ENCODE measurements at regions not wholly inside any gene's neighbourhood (a gene's known extent, or its start where the extent isn't known, plus 50 kb on each side); places are given as distances from the start of the nearest gene placed in this dataset.

- H3K4me3 ChIP-seq (replicated peaks in 1 of 2; ENCODE audit: low read depth in 2 of 2, low read length in 2 of 2), result no peak overlapping the region
- DNase-seq (ENCODE audit: low read depth in 2 of 2), result no peak
- TF ChIP-seq, protein P1, sequence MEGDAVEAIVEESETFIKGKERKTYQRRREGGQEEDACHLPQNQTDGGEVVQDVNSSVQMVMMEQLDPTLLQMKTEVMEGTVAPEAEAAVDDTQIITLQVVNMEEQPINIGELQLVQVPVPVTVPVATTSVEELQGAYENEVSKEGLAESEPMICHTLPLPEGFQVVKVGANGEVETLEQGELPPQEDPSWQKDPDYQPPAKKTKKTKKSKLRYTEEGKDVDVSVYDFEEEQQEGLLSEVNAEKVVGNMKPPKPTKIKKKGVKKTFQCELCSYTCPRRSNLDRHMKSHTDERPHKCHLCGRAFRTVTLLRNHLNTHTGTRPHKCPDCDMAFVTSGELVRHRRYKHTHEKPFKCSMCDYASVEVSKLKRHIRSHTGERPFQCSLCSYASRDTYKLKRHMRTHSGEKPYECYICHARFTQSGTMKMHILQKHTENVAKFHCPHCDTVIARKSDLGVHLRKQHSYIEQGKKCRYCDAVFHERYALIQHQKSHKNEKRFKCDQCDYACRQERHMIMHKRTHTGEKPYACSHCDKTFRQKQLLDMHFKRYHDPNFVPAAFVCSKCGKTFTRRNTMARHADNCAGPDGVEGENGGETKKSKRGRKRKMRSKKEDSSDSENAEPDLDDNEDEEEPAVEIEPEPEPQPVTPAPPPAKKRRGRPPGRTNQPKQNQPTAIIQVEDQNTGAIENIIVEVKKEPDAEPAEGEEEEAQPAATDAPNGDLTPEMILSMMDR (IDR thresholded peaks at IDR 0.05; ENCODE audit: low read depth, low read length), result no peak
Measured at GRCh38 chr2:40824278-40824677, 372.4 kb upstream of the SLC8A1 start.

DNA sequence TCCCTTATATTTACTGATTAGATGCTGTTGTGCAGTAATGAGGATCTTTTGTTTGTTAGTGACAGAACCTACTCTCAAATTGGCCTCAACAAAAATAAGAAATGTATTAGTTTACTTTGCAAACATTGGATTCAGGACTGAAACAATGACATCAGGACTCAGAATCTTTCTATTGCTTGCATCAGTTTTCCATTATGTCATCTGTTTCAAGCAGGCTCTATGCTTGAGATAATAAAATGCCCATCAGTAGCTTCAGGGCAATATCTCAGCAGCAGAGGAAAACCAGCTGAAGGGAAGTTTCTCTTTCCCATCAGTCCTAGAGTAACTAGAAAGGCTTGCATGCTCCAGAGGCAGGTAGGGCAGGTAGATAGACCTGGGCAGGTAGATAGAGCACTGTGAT lies 375.5 kb upstream of the SLC8A1 start:
- H3K4me3 ChIP-seq (replicated peaks in 1 of 2; ENCODE audit: low read depth in 2 of 2, low read length in 2 of 2), result no peak overlapping the region
- no peak for DNase-seq (ENCODE audit: low read depth in 2 of 2)
- TF ChIP-seq, protein P1 (IDR thresholded peaks at IDR 0.05; ENCODE audit: low read depth, low read length), result no peak

DNA sequence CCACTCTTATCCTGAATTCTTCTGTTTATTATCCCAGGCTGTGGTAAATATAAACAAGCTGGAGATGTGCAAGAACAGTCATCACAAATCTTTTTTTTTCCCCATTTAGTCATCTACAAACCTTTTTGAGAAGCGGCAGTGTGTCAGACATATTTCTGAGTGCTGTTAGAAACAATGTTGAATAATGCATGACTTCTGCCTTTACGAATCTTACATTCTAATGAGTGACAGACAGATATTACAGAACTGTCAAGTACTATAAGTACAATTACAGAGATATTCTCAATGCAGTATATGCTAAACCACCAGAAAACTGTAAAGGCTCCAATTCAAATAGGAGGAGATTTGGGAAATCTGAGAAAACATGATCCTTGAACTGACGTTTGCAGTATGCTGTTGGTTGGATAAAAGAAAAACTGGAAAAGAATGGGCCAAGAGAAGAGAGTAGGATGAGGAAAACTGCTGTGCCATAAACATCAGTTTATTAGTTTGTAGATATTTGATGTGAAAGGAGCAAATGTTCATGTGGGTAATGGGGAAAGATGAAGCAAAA lies 379.5 kb upstream of the SLC8A1 start:
- H3K4me3 ChIP-seq (replicated peaks in 1 of 2; ENCODE audit: low read depth in 2 of 2, low read length in 2 of 2), result no peak overlapping the region
- no peak for DNase-seq (ENCODE audit: low read depth in 2 of 2)
- TF ChIP-seq, protein P1 (IDR thresholded peaks at IDR 0.05; ENCODE audit: low read depth, low read length), result no peak

DNA sequence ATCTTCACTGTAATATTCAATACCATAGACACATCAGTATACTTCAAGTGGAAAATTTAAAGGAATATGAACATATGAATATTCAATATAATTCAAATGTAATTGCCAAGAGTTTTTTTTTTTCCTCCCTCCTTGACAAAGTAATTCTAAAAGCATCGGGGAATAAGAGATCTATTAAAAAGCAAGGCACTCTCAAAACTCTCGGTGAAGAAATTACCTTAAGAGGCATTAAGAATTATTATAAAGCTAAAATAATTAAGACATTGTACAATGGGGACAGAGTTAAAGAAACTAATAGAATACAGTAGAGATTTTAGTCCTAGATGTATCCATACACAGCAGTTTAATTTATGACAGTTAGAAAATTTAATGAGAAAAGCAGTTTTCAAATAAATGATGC lies 390.0 kb upstream of the SLC8A1 start:
- no peak for DNase-seq (ENCODE audit: low read depth in 2 of 2)
- H3K4me3 ChIP-seq (replicated peaks in 1 of 2; ENCODE audit: low read depth in 2 of 2, low read length in 2 of 2), result no peak overlapping the region
- TF ChIP-seq, protein P1 (IDR thresholded peaks at IDR 0.05; ENCODE audit: low read depth, low read length), result no peak

- H3K4me3 ChIP-seq (replicated peaks in 1 of 2; ENCODE audit: low read depth in 2 of 2, low read length in 2 of 2), result no peak overlapping the region
- DNase-seq (ENCODE audit: low read depth in 2 of 2), result peak; percentile 4 to 29
- TF ChIP-seq, protein P1 (IDR thresholded peaks at IDR 0.05; ENCODE audit: low read depth, low read length), result peak; percentile 7
Measured at GRCh38 chr2:40844353-40845277, 392.7 kb upstream of the SLC8A1 start.

DNA sequence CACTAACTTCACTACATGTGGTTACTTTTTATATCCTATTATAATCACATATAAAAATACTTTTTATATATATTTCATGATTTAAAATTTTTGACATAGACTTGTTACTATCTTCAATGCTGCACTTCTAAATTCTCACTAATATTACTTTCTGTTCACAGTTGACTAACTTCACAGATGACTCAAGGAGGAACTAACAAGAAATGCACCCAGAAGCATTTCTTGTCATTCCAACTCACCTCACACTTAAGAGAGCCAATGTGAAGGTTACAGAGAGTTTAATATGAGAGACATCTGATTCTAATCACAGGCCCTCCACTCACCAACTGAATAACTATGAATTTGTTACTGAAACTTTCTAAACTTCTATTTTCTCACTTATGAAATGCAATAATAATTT lies 399.8 kb upstream of the SLC8A1 start:
- no peak overlapping the region for H3K4me3 ChIP-seq (replicated peaks in 1 of 2; ENCODE audit: low read depth in 2 of 2, low read length in 2 of 2)
- DNase-seq (ENCODE audit: low read depth in 2 of 2), result no peak
- TF ChIP-seq, protein P1 (IDR thresholded peaks at IDR 0.05; ENCODE audit: low read depth, low read length), result no peak

Measured in cardiac fibroblast (primary cell).